Renal pelvis (tissue), 1 donor: ENCODE measurements at regions not wholly inside any gene's neighbourhood (a gene's known extent, or its start where the extent isn't known, plus 50 kb on each side); places are given as distances from the start of the nearest gene placed in this dataset.
"Not testable (repeated sequence)": the region's sequence is repeated elsewhere in the genome, so short reads cannot be mapped to it uniquely, and the experiment has no call there.

ENCODE experiments used
- DNase-seq: peaks from one replicate; pipeline ENCODE4 v3.0.0-alpha.2; 2013

DNA sequence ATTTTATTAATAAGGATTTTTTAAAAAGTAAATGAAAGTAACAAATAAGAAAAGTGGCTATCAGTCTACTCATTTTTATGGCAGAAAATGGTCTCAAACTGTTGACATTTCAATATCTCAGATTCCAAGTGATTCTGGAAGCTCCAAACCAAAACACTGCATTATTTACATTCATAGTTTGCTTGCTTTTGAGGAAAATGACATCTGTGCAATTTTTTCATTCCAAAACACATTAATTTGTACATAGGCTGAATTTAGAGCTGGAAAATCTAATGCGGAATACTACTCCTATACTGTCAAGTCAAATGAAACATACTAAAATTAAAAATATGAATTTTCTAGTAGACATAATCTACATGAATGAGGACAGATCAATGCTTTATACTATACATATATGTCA is 1047.6 kb downstream of the CDH9 start:
- no peak for DNase-seq

DNA sequence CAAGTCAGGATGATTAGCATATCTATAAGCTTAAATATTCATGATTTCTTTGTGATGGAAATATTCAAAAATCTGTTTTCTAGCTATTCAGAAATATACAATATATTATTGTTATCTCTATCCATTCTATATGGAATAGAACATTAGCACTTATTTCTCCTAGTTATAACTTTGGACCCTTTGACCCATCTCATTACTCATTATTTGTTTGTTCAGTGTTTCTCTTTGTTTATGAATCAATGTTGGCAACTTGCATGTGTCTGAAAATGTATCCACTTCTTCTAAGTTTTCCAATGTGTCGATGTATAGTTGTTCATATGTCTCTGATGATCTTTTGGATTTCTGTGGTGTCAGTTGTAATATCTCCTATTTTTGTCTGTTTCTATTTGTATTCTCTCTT is 1059.3 kb downstream of the CDH9 start:
- no peak for DNase-seq

DNA sequence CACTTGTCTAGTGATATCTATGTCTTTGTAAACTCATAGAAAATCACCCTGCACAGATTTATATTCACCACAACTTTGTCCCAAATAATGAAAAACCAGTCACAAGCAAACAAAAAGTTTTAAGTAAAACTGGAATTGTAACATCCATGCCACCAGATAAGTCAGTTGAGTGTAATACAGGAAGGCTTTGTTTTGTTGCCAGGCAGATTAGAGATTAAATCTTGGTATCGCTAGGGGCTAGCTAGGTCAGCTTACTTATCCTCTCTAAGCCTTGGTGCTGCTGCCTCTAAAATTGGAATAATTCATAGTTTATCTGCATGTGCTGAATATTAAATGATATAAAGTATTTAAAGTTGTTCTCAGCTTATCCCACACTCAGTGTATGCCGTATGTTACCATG is 1062.5 kb downstream of the CDH9 start:
- no peak for DNase-seq

DNA sequence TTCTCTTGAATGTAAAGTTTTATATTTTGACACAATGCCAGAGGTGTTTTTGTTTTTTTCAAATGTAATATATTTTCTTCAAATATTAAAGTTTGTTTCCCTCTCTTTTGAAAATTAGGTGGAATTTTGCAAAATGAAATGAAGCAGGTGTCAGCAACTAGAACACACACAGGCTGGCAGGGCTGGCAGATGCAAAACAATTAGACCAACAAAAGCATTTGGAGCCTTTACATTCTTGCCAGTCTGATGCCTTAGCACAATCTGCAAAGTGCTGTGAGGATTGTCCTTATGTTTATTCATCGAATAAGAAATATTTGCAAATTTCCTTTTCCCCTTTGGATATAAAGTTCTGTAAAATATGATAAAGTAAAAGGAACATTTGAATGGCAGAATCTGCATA is 1063.9 kb downstream of the CDH9 start:
- DNase-seq = no peak

DNA sequence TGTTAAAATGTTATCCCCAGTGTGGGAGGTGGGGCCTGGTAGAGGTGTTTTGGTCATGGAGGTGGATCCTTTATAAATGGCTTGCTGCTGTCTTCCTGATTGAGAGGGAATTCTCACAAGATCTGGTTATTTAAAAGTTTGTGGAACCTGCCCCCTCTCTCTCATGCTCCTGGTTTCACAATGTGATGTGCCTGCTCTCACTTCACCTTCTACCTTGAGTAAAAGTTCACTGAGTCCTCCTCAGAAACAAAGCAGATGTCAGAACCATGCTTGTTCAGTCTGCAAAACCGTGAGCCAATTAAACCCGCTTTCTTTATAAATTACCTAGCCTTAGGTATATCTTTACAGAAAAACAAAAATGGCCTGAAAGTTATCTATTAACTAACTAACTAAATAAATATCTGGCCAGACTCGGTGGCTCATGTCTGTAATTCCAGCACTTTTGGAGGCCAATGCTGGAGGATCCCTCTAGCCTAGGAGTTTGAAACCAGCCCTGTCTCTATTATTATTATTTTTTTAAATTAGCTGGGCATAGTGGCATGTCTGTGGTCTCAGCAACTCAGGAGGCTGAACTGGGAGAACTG is 1067.4 kb downstream of the CDH9 start:
- no peak for DNase-seq

DNA sequence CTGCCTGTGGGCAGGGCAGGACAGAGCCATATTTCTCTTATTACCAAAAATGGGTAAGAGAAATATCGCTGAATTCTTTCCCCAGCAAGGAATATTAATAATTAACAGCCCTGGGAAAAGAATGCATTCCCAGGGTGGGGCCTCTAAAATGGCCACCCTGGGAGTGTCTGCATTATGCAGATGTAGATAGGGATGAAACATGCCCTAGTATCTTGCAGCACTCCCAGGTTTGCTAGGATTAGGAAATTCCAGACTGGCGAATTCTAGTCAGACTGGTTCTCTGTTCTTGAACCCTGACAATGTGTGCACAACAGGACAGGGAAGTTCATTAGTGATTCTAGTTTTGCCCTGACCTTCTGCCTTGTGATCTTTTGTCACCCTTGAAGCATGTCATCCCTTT is 1069.3 kb downstream of the CDH9 start:
- DNase-seq = not testable (repeated sequence)

DNA sequence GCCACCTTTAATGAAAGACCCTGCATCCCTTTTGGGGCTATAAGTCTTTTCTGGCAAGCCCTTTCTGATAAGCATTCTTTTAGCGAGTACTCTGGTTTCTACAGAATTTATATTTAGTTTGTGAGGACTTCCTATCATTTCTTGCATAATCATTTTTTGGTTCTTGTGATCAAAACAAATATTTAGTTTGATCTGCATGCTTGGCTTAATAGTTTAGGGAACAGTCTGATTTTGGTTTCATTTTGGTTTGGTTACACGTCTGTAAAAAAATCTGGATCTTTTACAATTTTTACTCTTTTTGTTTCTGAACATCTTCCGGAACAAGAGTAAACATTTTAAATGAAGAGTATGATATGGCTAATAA is 1074.4 kb downstream of the CDH9 start:
- DNase-seq = no peak

DNA sequence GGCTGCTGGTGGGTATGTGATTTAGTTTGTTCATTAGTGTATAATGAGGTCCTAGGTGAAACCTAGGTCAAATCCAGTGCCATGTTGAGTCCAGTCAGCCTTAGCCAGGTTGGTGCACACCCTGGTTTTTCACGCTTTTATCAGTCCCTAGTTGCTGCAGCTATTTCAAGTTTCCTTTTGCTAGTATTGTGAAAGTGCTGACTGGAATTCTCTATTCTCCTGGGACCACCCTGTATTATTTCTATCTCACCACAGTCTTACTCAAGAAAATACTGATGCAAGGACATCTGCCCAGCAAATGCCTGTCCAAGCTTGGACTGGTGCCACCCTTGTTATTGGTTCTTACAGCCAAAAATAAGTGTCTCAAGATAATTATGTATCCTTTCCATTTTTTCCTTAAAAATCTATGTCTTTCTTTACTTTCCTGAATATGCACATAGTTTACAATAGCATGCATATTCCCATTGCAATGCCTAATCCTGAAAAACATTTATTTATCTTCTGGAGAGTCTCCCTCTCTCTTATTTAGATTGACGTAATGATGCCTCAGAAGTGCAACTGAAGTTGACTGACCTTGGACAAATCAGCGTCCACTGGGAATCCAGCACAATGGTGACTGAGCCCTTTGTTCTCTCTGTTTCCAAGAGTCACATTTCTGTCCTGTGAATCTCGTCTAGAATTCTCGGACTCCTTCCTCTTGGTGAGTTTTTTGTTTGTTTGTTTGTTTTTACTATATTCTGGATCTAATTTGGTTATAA is 1075.0 kb downstream of the CDH9 start:
- no peak for DNase-seq

DNA sequence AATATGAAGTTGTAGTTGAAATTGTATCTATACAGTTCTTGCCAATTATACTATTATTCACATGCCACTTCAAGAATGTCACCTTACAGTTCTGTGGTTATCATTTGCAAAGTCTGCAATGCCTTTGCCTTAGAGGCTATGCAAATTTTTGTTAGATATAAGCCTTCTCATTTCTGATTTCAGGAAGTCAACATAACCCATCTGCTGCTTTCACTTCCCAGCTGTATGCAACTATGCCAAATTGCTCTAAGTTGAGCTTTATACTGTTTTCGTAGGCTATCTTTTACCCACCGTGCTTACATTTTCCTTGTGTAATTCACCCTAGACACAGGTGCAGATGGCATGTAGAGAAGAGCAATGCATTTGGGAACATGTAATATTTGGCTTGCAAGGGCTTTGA is 1083.0 kb downstream of the CDH9 start:
- DNase-seq = no peak

DNA sequence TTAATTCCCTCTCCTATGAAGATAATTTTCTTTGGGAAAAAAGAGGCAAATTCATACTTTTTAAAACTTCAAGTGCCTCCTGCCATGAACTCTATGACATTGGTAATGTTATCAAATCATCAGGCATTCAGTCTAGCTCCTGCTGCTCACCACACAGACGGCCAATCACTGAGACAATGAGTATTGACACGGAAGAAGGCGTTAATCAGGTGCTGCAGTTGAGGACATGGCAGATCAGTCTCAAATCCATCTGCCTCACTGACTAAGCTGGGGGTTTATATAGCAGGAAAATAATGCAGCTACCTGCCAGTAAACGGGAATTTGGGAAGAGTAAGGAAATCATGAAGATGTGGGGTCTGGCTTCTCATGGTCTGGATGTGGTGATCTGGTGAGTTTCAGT is 1087.7 kb downstream of the CDH9 start:
- no peak for DNase-seq

DNA sequence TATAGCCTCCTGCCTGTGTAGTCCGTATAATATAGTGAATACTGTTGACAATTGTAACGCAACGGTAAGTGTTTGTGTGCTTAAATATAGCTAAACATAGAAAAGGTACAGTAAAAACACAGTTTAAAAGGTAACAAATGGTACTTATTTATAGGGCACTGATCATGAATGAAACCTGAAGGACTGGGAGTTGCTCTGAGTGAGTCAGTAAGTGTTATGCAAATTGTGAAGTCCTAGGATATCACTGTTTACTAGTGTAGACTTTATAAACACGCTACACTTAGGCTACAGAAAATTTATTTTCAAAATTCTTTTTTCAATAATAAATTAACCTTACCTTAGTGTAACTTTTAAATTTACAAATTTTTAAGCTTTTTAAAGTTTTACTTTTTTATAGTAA is 1090.1 kb downstream of the CDH9 start:
- no peak for DNase-seq

DNA sequence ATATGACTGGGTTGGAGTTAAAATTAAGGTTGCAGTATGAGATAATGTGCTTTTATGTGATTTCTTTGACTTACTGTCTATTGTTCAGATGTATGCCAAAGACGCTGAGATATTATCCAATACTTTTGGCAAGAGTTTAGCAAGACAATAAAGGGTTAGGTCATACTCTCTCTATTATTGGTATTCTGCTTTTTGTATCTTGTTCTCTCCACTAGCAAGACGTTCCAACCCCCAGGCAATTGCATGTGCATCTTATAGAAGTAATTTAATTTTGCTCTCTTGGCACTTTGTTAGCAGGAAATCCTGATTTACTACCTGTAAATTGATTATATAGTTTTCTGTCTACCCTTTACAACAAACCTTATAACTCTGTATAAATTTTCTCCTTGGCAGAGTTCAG is 1093.6 kb downstream of the CDH9 start:
- no peak for DNase-seq

DNA sequence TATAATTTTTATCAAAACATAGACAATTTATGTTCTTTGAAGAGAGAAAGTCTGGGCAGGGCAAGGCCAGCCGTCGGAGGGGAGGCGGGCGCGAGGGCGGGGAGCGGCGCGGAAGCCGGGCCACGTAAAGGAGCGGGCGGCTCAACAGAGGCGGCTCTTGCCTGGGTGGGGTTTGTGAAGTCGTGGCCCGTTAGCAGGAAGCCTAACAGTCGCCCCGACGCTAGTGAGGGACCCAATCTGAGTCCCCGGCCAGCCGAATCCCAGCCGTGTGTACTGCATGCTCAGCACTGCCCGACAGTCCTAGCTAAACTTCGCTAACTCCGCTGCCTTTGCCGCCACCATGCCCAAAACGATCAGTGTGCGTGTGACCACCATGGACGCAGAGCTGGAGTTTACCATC is 1129.2 kb downstream of the CDH9 start:
- DNase-seq = no peak

DNA sequence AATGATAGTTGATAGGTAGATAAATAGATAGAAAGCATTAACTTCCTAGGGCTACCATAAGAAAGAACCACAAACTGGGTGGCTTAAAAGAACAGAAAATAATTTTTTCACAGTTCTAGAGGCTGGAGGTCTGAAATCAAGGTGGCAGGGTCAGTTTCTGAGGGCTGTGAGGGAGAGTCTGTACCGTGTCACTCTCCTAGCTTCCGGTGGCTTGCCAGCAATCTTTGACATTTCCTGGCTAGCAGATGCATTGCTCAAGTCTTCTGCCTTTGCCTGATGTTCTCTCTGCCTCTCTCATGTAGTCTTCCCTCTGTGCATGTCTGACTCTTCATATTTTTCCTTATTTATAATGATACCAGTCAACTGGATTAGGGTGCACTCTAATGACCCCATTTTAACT is 1132.7 kb downstream of the CDH9 start:
- no peak for DNase-seq

DNA sequence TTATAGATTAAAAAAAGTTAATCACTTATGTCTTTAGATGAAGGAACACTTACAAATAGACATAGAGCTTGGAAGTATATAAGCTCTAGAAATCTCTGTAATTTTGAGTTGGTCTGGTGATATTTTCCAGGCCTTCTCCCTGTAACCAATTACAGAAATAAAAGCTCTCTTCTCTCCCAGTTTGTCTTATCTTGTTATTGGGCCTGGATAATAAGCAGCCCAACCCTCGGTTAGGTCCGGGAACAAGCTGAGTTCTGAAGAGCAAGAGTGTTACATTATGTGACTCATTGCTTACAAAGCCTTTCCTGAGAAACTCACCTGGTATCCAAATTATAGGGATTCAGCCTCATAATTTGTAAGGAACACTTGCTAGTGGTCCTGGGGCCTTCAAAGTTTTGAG is 1146.2 kb downstream of the CDH9 start:
- DNase-seq = no peak

DNA sequence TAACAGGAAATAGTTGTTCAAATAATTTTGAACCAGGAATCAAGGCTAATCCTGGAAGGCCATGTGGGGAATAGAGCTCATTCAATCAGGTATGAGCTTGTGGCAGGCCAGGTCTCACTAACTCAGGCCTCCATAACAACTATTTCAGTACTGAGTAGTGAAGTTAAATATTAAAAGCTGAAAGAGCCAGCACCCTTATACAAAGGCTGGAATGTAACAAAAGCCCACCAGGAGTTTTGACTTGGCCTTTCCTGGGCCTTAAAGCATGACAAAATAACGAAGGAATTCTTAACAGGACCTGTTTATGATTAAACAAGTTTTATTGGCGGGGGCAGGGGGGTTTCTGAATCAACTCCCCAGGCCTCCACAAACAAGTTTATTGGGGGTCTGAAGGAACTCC is 1146.7 kb downstream of the CDH9 start:
- DNase-seq = no peak

DNA sequence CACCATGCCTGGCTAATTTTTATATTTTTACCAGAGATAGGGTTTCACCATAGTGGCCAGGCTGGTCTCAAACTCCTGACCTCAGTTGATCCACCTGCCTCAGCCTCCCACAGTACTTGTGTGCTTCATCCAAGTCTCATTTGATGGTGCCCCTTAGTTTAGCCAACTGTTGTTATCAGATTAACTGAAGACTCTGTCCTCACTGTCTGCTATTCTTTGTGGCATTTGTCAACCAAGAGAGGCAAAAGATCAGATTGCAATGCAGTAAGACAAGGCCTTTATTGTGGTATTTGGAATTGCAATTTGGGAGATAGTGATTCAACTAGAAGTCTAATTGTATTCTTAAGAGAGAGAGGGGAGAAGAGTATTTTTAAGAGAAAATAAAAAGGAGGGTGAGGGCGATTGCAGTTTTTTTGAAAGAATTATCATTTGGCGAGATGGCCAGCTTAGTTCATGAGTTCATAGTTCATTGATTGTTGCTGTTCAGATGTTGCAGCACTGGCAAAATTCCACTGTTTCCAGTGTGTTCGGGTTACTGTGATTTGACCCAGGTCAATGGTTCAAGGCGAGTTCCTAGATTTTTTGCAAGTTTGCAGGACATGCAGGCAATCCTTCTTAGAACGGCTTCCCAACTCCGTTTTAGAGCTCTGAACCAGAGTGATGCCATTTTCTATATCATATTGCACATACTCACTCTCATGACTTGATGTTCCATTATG is 1156.9 kb downstream of the CDH9 start:
- no peak for DNase-seq

DNA sequence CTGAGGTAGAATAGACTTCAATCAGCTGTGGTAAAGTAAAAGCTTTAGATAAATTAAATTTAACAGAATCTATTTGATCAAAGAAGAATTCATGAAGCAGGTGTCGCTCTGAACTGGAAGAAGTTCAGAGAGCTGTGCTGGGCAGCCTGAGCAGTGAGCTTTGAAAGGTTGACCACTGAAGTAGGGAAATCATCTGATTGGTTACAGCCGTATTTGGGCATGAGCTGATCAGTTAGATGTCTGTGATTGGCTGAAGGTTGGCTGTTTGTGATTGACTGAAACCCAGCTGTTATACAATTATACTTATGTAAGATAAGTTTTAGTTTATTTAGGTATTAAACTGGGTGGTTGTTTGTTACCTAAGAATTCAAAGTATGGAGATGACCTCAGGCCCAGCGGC is 1174.6 kb downstream of the CDH9 start:
- no peak for DNase-seq

DNA sequence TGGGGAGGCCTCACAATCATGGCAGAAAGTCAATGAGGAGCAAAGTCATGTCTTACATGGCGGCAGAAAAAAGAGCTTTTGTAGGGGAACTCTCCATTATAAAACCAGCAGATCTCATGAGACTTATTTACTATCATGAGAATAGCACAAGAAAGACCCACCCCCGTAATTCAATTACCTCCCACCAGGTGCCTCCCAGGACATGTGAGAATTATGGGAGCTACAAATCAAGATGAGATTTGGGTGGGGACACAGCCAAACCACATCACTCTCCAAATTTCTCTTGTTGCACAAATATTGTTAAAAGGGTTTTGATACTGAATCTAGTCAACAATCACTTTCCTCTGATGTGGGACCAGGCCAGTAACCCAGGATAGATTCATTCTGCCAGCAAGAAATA is 1176.1 kb downstream of the CDH9 start:
- DNase-seq = no peak

DNA sequence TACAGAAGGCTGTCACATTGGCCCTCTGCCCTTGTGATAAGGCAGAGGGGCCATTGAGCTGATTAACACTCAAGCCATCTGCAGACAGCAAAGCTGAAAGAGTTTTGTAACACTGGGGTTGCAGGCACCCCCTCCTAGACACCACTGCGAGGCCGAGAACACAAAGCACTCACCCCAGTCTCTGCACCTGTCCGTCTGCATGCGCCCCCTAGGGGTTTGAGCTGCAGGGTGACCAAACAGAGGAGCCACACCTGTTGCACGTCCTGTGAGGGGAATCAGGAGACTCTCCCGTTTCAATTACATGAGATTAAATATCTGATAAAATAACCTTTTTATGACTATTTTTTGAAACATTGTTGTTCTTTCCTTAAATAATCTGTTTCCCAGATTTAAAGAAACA is 1180.4 kb downstream of the CDH9 start:
- DNase-seq = no peak

DNA sequence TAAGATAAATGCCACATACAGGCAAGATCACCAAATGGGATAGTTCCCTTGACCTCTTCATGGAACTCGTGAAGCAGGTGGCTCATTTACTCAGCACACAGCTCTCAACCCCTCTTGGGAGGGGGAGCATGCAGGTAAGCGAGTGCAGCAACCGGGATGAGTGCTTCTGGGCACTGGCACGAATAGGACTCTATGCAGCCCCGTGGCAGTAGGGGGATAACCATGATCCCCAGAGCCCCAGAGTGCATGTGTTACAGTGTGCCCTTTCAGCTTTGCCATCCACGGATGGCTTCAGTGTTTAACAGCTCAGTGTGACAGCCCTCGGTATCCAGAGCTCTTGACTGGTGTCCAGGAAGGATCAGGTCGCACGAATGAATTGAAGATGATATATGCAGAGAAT is 1187.1 kb downstream of the CDH9 start:
- DNase-seq = no peak

DNA sequence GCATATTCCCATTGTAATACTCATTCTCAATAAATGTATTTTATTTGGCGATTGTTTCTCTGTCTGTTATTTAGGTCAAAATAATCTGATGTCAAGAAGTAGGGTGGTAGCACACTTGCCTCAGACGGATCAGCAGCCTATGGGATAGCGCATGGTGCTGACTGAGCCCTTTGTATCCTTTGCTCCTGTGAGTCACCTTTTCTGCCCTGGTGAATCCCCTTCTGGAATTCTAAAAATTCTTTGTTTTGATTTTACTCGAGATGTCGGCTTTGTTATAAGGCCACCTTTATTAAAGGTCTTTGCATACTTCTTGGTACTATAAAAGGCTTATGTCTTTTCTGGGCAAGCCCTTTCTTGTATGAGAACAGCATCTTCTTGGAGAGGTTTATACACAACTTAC is 1187.8 kb downstream of the CDH9 start:
- no peak for DNase-seq

DNA sequence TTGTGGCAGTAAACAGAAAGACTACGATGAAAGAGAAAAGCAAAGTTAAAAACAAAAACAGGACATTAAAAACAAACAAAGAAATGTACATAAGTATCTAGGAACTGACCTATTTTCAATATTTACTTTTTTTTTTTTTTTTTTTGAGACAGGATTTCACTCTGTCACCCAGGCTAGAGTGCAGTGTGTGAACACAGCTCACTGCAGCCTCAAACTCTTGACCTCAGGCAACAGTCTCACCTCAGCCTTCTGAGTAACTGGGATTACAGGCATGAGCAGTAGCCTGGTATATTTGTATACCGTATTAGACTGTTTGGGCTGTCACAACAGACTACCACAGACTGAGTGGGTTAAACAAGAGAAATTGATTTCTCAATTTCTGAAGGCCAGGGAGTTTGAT is 1189.1 kb downstream of the CDH9 start:
- no peak for DNase-seq
